Astrocyte (in vitro differentiated cells and primary cell): ENCODE measurements at regions not wholly inside any gene's neighbourhood (a gene's known extent, or its start where the extent isn't known, plus 50 kb on each side); places are given as distances from the start of the nearest gene placed in this dataset.

Source experiments
- EZH2 ChIP-seq: IDR thresholded peaks from 2 replicates; pipeline ENCODE4 v1.6.1; 2012; ENCODE audit warnings: mild to moderate bottlenecking, low read length, inconsistent platforms; ENCODE audit not compliant: insufficient read depth
- TF ChIP-seq, protein P1 (sequence below): IDR thresholded peaks from 2 replicates; pipeline ENCODE4 v1.5.1; 2011; ENCODE audit warnings: low read depth, mild to moderate bottlenecking, inconsistent platforms, low read length, moderate library complexity; ENCODE audit not compliant: insufficient read depth

DNA sequence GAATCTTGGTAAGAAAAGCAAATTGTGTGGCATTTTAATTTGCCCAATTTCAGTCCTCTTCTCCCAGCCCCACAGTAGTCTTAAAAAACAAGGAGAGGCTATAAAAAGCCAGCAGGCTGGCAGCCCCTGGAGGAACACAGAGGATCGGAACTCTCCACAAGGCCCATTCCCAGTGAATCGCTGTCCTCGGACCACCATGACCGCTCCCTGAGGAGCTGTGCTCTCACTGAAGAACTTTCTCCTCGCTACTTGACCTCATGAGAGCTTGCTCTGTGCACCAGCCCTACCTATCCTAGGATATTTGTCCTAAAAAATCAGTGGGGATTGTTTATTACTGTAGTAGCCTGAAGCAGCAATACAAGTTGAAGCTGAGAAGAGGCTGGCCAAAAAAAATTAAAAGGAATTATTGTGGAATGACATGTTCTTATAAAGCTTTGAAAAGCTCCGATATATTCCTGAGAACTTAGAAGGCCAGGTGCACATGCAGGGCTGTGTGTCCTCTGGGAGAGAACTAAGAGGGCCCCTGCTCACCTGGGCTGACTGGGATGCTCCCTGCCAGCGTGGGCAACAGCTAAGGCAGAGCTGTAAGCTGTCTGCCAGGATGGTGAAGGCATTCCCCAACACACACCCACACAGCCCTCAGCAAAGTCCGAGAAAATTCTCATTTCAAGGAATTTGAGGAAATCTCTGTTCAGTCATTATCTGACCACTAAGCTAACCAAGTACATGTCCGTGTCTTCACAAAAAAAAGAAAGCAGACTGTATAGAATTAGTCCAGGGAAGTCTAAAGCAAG lies 148.8 kb upstream of the SFSWAP start:
- TF ChIP-seq, protein P1, sequence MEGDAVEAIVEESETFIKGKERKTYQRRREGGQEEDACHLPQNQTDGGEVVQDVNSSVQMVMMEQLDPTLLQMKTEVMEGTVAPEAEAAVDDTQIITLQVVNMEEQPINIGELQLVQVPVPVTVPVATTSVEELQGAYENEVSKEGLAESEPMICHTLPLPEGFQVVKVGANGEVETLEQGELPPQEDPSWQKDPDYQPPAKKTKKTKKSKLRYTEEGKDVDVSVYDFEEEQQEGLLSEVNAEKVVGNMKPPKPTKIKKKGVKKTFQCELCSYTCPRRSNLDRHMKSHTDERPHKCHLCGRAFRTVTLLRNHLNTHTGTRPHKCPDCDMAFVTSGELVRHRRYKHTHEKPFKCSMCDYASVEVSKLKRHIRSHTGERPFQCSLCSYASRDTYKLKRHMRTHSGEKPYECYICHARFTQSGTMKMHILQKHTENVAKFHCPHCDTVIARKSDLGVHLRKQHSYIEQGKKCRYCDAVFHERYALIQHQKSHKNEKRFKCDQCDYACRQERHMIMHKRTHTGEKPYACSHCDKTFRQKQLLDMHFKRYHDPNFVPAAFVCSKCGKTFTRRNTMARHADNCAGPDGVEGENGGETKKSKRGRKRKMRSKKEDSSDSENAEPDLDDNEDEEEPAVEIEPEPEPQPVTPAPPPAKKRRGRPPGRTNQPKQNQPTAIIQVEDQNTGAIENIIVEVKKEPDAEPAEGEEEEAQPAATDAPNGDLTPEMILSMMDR = no peak
- TF ChIP-seq EZH2 = no peak
